SH-SY5Y (cell line): ENCODE measurements at regions not wholly inside any gene's neighbourhood (a gene's known extent, or its start where the extent isn't known, plus 50 kb on each side); places are given as distances from the start of the nearest gene placed in this dataset.

ENCODE experiments used
- GATA2 ChIP-seq: IDR thresholded peaks from 2 replicates; pipeline ENCODE4 v1.6.1; 2011; ENCODE audit warnings: mild to moderate bottlenecking, low read depth, low read length
- GATA3 ChIP-seq: IDR thresholded peaks from 2 replicates; pipeline ENCODE4 v1.6.1; 2011; ENCODE audit warnings: low read depth, mild to moderate bottlenecking, low read length, moderate library complexity

DNA sequence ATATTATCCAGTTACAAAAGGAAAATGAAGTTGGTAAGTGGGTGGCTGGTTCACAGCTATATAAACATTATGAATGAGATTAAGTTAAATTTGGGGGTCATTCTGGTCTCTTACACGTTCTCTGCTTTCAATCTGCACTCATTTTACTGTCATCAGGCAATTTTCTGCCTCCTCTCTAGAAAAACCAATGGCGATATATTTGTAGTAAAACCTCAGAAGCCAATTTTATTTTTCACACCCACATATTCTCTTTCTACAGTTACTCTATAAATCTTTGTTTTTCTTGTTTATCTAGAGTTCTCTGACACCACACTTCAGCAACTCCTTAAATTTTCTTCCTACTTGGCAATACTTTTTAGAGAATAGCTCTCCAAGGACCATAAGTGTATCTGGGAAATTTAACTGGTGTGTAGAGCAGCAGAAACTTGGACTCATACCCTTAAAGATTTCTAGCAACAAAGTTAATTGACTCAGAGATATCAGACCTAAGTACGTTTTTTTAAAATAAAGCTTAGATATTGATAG lies 926.9 kb downstream of the TMTC2 start:
- TF ChIP-seq GATA2 (no peak), GATA3 (no peak)
